Uterus (tissue), 2 donors: ENCODE measurements at regions not wholly inside any gene's neighbourhood (a gene's known extent, or its start where the extent isn't known, plus 50 kb on each side); places are given as distances from the start of the nearest gene placed in this dataset.

Source experiments
- CTCF ChIP-seq, 4 experiments: fragments of 200-600 bp in 2 of 4; fragments of 450-650 bp in 2 of 4; sonication (generic) in 2 of 4; IDR thresholded peaks; one replicate each; pipeline ENCODE4 v1.5.1; 2016 to 2019; ENCODE audit warnings: antibody characterized with exemption in 4 of 4, mild to moderate bottlenecking in 2 of 4, moderate library complexity in 1 of 4
- POLR2A ChIP-seq, 2 donors: fragments of 450-650 bp; IDR thresholded peaks; one replicate each; pipeline ENCODE4 v1.6.1; 2016; ENCODE audit warnings: antibody characterized with exemption in 2 of 2, mild to moderate bottlenecking in 1 of 2, moderate library complexity in 1 of 2

DNA sequence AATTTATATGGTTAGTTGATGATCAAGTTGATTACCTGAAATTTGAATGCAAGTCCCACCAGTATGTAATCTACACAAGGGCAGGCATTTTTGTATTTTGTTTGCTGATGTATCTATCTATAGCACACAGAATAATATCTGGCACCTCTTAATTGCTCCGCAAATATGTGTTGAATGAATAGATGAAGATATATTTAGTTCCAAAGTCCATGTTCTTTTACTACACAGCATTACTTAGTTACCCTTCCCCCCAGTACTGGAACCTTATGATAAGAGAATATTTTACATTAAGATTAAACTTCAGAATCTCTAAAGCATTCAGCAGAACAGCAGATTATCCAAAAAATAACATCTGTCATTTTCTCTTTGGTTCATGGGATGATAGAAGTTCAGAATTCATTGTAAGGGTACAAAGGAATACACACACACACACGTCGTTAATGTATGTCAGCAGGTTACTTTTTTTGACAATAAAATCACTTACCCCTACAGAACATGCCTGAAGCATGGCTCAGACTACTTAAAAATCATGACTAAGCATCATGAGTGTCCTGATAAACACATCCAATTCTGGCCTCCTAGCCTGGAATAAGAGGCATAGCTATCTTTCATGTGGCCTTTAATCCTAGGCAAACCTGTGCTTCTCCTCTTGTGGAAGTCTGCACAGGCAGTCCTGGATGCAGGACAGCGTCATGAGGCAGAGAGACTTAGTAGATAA is 148.9 kb upstream of the TBC1D5 start:
- TF ChIP-seq CTCF (IDR thresholded peaks at IDR 0.05): no peak
- TF ChIP-seq POLR2A (IDR thresholded peaks at IDR 0.05): no peak
